Stimulated activated effector memory CD8-positive, alpha-beta T cell treated with anti-CD3 and anti-CD28 coated beads, Interleukin-12 subunit alpha, Interleukin-12 subunit beta, amount 100 ng/mL, for 72 hours (primary cell): ENCODE measurements at regions not wholly inside any gene's neighbourhood (a gene's known extent, or its start where the extent isn't known, plus 50 kb on each side); places are given as distances from the start of the nearest gene placed in this dataset.
"Not testable (repeated sequence)": the region's sequence is repeated elsewhere in the genome, so short reads cannot be mapped to it uniquely, and the experiment has no call there.

Experiments used
- ATAC-seq: fragments of 150-1000 bp; cut with Tn5 transposase; 2 replicates; pipeline ENCODE4 v1.10.0; 2021
- DNase-seq, 2 donors: peaks; one replicate each; pipeline ENCODE4 v3.0.0; 2021 to 2022; ENCODE audit warnings: low spot score in 2 of 2
- H3K27ac Mint-ChIP-seq: one replicate; pipeline ENCODE4 v1.8.0; 2022; ENCODE audit warnings: mild to moderate bottlenecking, mixed read lengths
- H3K36me3 Mint-ChIP-seq: one replicate; pipeline ENCODE4 v1.8.0; 2022; ENCODE audit warnings: mild to moderate bottlenecking, mixed read lengths
- H3K4me1 Mint-ChIP-seq: one replicate; pipeline ENCODE4 v1.8.0; 2022; ENCODE audit warnings: mixed read lengths
- H3K4me3 Mint-ChIP-seq: one replicate; pipeline ENCODE4 v1.8.0; 2022; ENCODE audit warnings: mild to moderate bottlenecking, mixed read lengths
- H3K9me3 Mint-ChIP-seq: one replicate; pipeline ENCODE4 v1.8.0; 2022; ENCODE audit warnings: mixed read lengths

- Mint-ChIP-seq H3K36me3 (no peaks in the 10 kb centered on the region), H3K27ac (no peak overlapping the region), H3K4me3 (no peak overlapping the region), H3K4me1 (no peaks in the 10 kb centered on the region), H3K9me3 (peaks cover 13% of the 10 kb centered on the region)
- DNase-seq: no peak
- ATAC-seq: no peak
Observed at GRCh38 chr4:138460477-138461414, 218.6 kb upstream of the SLC7A11 start.

DNA sequence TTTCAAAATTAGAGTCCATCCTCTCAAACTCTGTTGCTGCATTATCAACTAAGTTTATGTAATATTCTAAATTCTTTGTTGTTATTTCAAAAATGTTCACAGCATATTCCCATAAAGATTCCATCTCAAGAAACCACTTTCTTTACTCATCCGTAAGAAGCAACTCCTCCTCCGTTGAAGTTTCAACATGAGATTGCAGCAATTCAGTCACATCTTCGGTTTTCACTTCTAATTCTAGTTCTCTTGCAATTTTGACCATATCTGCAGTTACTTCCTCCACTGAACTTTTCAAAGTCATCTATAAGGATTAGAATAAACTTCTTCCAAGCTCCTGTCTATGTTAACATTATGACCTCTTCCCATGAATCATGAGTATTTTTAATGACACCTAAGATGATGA lies 216.6 kb upstream of the SLC7A11 start:
- Mint-ChIP-seq H3K4me3 (no peak overlapping the region), H3K9me3 (peaks cover 11% of the 10 kb centered on the region), H3K27ac (no peak overlapping the region), H3K36me3 (no peaks in the 10 kb centered on the region), H3K4me1 (no peaks in the 10 kb centered on the region)
- ATAC-seq: no peak
- DNase-seq: no peak

DNA sequence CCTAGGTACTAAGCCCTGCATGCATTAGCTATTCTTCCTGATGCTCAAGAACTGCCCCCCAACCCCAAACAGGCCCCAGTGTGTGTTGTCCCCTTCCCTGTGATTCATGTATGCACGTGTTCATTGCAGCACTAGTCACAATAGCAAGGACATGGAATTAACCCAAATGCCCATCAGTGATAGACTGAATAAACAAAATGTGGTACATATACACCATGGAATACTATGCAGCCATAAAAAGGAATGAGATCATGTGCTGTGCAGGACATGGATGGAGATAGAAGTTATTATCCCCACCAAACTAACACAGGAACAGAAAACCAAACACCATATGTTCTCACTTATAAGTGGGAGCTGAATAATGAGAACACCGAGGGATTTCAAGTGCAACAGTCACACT lies 214.2 kb upstream of the SLC7A11 start:
- DNase-seq, H3K4me3 Mint-ChIP-seq, H3K27ac Mint-ChIP-seq, H3K36me3 Mint-ChIP-seq, ATAC-seq, H3K4me1 Mint-ChIP-seq: not testable (repeated sequence)
- peaks cover 11% of the 10 kb centered on the region for H3K9me3 Mint-ChIP-seq

GRCh38 chr4:138455097-138455496 lies 212.9 kb upstream of the SLC7A11 start:
- Mint-ChIP-seq H3K4me1 (no peaks in the 10 kb centered on the region), H3K36me3 (no peaks in the 10 kb centered on the region), H3K9me3 (peaks cover 6% of the 10 kb centered on the region), H3K4me3 (no peak overlapping the region), H3K27ac (no peak overlapping the region)
- DNase-seq: no peak
- ATAC-seq: no peak

DNA sequence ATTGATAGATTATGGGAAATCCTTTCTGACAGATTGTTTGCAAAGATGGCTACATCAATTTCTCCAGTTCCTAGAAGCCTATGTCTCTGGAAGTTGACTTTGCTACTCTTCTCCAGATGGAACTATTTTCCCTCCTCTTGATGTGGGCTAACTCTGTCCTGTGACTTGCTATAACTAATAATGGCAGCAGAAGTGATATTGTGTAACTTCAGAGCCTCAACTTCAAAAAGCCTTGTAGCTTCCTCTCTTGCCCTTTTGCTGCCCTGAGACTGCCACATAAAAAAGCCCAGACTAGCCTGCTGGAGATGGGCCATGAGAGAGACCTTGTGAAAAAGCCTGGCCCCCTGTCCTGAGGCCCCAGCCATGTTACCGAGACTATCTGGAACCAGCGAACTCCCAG lies 210.7 kb upstream of the SLC7A11 start:
- no peak for ATAC-seq
- H3K9me3 Mint-ChIP-seq: peaks cover 4% of the 10 kb centered on the region
- no peak overlapping the region for H3K27ac Mint-ChIP-seq
- H3K36me3 Mint-ChIP-seq: no peaks in the 10 kb centered on the region
- DNase-seq: no peak
- no peaks in the 10 kb centered on the region for H3K4me1 Mint-ChIP-seq
- no peak overlapping the region for H3K4me3 Mint-ChIP-seq

DNA sequence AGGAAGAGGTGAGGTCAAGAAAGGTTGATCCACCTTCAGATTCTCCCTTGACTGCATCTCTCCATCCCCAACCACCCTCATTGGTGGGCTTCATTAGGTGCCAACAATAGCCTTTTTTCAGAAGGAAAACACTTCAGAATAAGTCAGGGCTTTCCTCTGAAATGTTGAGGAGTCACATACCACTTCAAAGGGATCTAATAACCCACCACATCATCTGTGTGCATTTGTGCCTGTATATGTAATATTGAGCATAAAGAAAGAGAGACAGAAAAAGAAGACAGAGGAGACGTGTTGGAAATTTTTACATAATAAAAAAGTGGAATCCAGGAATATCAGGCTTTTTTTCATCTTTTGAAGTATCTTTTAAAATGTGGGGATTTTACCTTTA lies 209.1 kb upstream of the SLC7A11 start:
- Mint-ChIP-seq H3K4me3 (no peak overlapping the region), H3K9me3 (peaks cover 4% of the 10 kb centered on the region), H3K4me1 (no peaks in the 10 kb centered on the region), H3K27ac (no peak overlapping the region), H3K36me3 (no peaks in the 10 kb centered on the region)
- DNase-seq (no peak), ATAC-seq (no peak)

- Mint-ChIP-seq H3K9me3 (peaks cover 2% of the 10 kb centered on the region), H3K4me3 (no peak overlapping the region), H3K4me1 (no peaks in the 10 kb centered on the region), H3K27ac (no peak overlapping the region), H3K36me3 (no peaks in the 10 kb centered on the region)
- DNase-seq (no peak), ATAC-seq (no peak)
Observed at GRCh38 chr4:138450546-138451275, 208.6 kb upstream of the SLC7A11 start.

GRCh38 chr4:138449938-138450337 lies 207.8 kb upstream of the SLC7A11 start:
- no peaks in the 10 kb centered on the region for H3K4me1 Mint-ChIP-seq
- H3K9me3 Mint-ChIP-seq: no peaks in the 10 kb centered on the region
- ATAC-seq (no peak), DNase-seq (no peak)
- H3K27ac Mint-ChIP-seq: no peak overlapping the region
- H3K4me3 Mint-ChIP-seq: no peak overlapping the region
- no peaks in the 10 kb centered on the region for H3K36me3 Mint-ChIP-seq

GRCh38 chr4:138448169-138448568 lies 206.0 kb upstream of the SLC7A11 start:
- Mint-ChIP-seq H3K4me1 (no peaks in the 10 kb centered on the region), H3K27ac (no peak overlapping the region), H3K4me3 (no peak overlapping the region), H3K9me3 (no peaks in the 10 kb centered on the region), H3K36me3 (no peaks in the 10 kb centered on the region)
- no peak for DNase-seq
- ATAC-seq: no peak

- no peak overlapping the region for H3K4me3 Mint-ChIP-seq
- no peak for DNase-seq
Observed at GRCh38 chr4:138446456-138446855, 204.3 kb upstream of the SLC7A11 start.

GRCh38 chr4:138445098-138445497 lies 202.9 kb upstream of the SLC7A11 start:
- ATAC-seq (no peak), DNase-seq (no peak)
- Mint-ChIP-seq H3K4me1 (no peaks in the 10 kb centered on the region), H3K36me3 (no peaks in the 10 kb centered on the region), H3K4me3 (no peak overlapping the region), H3K9me3 (peaks cover under 1% of the 10 kb centered on the region), H3K27ac (no peak overlapping the region)

More at GRCh38 chr4:138446456-138446855, 204.3 kb upstream of the SLC7A11 start:
- ATAC-seq: no peak
- Mint-ChIP-seq H3K27ac (no peak overlapping the region), H3K36me3 (no peaks in the 10 kb centered on the region), H3K4me1 (no peaks in the 10 kb centered on the region), H3K9me3 (no peaks in the 10 kb centered on the region)

GRCh38 chr4:138444260-138444659 lies 202.1 kb upstream of the SLC7A11 start:
- H3K27ac Mint-ChIP-seq: no peak overlapping the region
- H3K4me1 Mint-ChIP-seq: no peaks in the 10 kb centered on the region
- ATAC-seq: no peak
- no peak overlapping the region for H3K4me3 Mint-ChIP-seq
- no peaks in the 10 kb centered on the region for H3K36me3 Mint-ChIP-seq
- no peak for DNase-seq
- H3K9me3 Mint-ChIP-seq: peaks cover 4% of the 10 kb centered on the region

DNA sequence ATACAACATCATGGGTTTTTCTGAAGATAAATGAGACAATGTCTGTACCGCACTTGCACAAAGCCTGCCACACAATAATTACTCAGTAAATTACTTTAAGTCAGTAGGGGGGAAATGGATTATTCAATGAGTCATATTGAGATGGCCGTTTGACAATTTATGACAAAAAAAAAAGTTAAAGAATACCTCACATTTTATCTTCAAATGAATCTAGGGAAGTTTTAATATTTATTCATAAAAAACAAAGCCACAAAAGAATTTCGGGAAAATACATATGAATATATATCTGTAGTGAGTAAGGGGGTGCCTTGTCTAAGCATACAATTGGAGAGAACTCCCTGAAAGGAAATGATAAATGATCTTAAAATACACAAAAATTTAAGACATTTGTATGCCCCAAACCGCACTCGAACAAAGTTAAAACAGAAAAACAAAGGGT lies 197.0 kb upstream of the SLC7A11 start:
- H3K27ac Mint-ChIP-seq: no peak overlapping the region
- DNase-seq: no peak
- H3K9me3 Mint-ChIP-seq: peaks cover 7% of the 10 kb centered on the region
- no peaks in the 10 kb centered on the region for H3K4me1 Mint-ChIP-seq
- H3K4me3 Mint-ChIP-seq: no peak overlapping the region
- H3K36me3 Mint-ChIP-seq: no peaks in the 10 kb centered on the region
- no peak for ATAC-seq

DNA sequence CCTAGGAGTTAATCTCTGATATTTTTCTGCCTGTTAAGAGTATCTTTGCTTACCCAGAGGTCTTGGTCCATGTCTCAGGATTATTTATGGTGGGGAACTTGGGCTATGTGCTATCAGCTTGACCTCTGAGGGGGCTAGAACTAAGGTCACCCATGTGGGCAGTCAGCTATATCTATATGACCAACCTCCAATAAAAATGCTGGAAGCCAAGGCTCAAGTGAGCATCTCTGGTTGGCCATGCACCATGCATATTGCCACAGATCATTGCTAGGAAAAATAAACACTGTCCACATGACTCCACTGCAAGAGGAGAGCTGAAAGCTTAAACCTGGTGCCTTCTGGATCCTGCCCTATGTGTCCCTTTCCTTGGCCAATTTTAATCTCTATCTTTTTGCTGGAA lies 196.5 kb upstream of the SLC7A11 start:
- no peak for DNase-seq
- Mint-ChIP-seq H3K9me3 (peaks cover 8% of the 10 kb centered on the region), H3K4me1 (no peaks in the 10 kb centered on the region), H3K27ac (no peak overlapping the region), H3K4me3 (no peak overlapping the region), H3K36me3 (no peaks in the 10 kb centered on the region)
- no peak for ATAC-seq

GRCh38 chr4:138437263-138437851 lies 195.2 kb upstream of the SLC7A11 start:
- Mint-ChIP-seq H3K36me3 (no peaks in the 10 kb centered on the region), H3K27ac (no peak overlapping the region), H3K4me3 (no peak overlapping the region), H3K4me1 (no peaks in the 10 kb centered on the region), H3K9me3 (peaks cover 17% of the 10 kb centered on the region)
- ATAC-seq: no peak
- DNase-seq: no peak
